Endometrium (tissue), 2 donors: ENCODE measurements at regions not wholly inside any gene's neighbourhood (a gene's known extent, or its start where the extent isn't known, plus 50 kb on each side); places are given as distances from the start of the nearest gene placed in this dataset.

Experiments used
- FAIRE-seq: peaks from 2 replicates; lab custom pipeline; 2012; peaks lifted over from hg19 to GRCh38; lab: Jason Lieb, UNC
- donor health status: control.
- donor health status: control.

GRCh38 chr13:76750126-76750525 lies 136.1 kb downstream of the KCTD12 start:
- no peak for FAIRE-seq

DNA sequence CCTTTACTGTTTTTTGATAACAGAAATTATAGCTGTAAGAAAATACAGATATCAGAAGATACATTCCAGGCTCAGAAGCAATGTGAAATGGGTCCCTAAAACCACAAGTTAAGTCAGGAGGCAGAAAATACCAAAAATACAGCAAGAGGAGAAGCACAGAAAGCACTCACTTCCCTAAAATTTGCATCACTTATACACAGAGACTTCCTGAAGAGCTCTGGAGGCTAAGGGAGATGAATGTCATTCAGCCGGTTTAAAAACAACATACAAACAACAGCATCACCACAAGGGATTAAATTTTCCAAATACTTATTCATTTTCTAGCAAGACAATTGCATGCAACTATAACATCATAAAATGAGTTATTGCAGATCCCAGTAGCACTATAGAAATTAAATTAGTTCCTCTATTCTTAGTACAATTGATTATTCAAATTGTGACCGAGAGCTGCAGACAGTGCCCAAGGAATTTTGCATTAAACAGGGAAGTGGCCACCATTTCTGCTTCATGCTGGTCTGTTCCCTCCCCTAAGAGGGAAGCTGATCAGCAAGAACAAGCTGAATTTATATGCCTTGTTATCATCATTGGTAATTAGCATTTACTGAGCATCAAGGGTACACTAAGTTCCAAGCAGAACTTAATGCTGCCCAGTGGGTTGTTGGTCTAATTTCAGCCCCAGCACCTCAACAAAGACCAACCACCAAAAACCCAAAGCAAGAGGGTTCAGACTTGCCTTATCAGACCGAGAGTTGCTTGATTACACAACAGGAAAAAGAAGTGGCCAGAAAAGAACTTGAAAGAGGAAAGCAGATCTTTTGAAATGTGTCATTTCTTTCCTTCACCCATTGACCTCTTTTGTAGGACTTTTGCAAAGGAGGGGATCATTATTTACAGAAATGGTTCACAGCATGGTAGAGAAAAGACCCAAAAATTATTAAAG lies 140.7 kb downstream of the KCTD12 start:
- no peak for FAIRE-seq

DNA sequence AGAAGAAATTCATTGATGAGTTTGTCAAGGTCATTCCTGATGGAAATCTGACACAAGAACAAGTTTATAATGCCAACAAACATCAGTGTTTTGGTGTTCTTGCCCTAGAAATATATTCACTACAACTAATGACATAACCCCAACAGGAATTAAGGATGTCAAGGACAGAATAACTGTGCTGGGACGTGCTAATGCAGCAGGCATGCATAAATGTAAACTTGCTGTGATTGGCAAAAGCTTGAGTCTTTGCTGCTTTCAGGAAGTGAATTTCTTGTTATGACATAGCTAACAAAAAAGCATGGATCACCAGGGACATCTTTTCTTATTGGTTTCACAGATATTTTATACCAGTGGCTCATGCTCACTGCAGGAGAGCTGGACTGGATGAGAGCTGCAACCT lies 144.6 kb downstream of the KCTD12 start:
- FAIRE-seq: no peak

GRCh38 chr13:76741046-76741445 lies 145.2 kb downstream of the KCTD12 start:
- no peak for FAIRE-seq

DNA sequence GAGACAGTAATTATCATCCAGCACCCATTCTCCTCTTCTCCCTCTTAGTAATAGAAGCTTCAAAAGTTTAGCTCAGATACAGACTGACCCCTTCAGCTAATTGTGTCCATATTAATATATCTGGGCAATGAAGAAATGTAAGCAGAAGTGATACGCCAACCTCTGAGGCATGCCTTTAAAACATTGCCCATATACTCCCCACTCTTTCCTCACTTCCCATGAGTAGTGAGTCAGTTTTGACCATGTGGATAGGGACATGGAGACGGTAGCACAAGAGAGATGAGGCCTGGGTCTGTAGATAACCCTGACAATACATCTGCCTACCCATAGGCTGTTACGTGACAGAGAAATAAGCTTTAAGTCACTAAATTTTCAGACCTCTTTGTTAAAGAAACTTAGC lies 147.6 kb downstream of the KCTD12 start:
- FAIRE-seq: no peak

- FAIRE-seq: no peak
Measured at GRCh38 chr13:76737526-76737925, 148.7 kb downstream of the KCTD12 start.

DNA sequence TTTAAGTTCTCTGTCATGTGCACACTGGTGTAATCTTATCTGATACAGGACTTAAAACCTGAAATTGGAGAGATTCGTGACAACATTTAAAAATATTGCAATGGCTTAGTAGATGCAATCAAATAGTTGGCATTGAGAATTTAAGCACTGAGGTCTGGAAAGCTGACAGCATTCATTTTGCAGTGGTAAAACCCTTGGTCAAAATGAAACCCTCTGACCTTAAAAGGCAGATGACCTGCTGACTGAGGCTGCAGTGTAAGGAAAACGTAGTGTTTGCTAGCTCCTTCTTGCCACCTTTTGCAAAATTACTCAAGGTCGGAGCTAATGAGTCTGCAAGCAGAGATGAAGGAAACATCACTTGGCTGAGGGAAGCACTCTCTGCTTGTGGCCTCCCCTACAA lies 150.6 kb downstream of the KCTD12 start:
- FAIRE-seq: no peak

- no peak for FAIRE-seq
Measured at GRCh38 chr13:76733671-76734070, 152.5 kb downstream of the KCTD12 start.

GRCh38 chr13:76732367-76732766 lies 153.8 kb downstream of the KCTD12 start:
- FAIRE-seq: no peak

- FAIRE-seq: no peak
Measured at GRCh38 chr13:76730220-76730619, 156.0 kb downstream of the KCTD12 start.

DNA sequence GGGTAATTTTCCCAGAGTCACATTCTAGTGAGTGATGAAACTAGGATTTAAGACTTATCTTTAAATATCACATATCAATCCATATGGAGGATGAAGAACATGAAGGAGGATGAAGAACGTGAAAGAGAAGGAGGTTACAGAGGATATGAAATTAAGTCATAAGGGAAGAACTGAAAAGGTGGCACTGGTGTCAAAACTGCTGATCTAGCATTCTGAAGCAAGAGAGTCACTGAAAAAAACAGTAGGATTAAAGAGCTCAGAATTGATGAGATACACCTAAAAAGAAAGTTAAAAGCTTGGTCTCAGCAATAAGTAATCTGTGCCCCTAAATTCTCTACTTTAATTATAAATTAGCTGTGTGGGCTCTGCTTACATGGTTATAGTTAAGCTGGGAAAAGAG lies 156.5 kb downstream of the KCTD12 start:
- no peak for FAIRE-seq

DNA sequence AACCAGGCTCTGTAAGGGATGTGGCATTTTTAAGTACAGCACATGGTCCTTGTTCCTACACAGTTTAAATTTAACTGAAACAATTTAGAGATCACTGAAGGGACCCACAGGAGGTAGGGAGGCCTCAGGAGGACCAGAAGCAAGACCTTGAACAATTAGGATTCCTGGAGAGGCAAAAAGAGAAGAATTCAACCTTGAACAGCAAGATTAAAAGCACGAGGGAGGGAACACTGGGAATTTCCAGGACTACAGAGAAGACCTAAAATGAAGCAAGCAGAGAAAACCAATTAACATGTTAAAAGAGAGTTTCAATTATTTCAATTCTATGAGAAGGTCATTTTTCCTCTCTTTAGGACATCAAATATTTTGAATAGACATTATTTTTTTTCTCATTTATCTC lies 160.3 kb downstream of the KCTD12 start:
- FAIRE-seq: no peak

GRCh38 chr13:76725211-76725610 lies 161.0 kb downstream of the KCTD12 start:
- peak; percentile 96 for FAIRE-seq

GRCh38 chr13:76724421-76724820 lies 161.8 kb downstream of the KCTD12 start:
- no peak for FAIRE-seq

- FAIRE-seq: no peak
Measured at GRCh38 chr13:76723551-76724232, 162.5 kb downstream of the KCTD12 start.

DNA sequence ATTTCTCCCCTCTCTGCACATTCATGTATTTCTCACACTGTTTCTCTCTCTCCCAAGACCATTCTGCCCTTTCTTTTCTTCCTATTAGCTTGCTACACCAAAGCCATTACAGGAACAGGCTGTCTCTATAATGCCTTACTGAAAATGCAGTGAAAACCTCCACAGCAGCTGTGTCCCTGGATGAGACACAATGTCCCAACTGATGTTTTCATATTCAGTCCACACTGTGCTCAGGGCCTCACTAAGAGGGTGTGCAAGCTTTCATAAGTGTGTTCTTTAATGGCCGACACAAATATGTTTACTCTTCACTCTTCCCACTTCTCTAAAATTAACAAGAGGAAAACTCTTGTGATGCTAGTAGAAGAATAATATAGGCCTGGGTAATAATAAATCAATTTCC lies 163.4 kb downstream of the KCTD12 start:
- FAIRE-seq: no peak

GRCh38 chr13:76720821-76721220 lies 165.4 kb downstream of the KCTD12 start:
- FAIRE-seq: no peak

DNA sequence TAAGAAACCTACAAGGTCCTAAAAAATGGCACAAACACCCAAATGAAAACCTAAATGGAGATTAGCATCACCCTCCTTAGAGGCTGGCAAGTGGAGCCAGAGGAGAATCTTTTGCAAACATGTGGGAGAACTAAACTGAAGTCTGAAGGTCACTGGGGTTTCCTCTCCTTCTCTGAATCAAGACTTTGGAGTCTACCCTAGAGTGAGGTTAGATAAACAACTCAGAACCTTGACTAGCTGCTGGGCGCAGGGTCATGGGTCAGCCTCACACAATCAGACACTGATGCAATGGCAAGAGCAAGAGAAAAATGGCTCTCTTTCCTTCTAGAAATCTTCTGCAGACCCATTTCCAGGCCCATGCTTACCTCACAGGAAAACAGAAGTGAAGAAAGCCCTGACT lies 165.8 kb downstream of the KCTD12 start:
- FAIRE-seq: no peak

DNA sequence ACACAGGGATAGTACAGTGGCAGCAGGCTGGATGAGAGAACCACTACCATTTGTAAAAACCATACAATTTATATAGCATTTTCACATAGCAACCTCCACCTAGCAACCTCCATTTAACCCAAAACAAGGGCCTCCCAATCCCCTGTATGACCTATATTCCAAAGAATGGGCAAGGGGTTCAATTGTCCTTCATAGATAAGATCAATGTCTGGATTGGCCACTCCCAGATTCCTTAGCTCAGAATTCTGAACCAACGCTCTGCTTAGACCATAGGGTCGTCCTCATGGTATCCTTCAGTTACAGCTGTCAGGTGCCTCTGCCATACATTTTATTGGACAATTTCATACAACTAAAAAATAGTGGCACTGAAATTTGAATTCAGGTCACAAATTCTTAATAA lies 166.2 kb downstream of the KCTD12 start:
- no peak for FAIRE-seq

DNA sequence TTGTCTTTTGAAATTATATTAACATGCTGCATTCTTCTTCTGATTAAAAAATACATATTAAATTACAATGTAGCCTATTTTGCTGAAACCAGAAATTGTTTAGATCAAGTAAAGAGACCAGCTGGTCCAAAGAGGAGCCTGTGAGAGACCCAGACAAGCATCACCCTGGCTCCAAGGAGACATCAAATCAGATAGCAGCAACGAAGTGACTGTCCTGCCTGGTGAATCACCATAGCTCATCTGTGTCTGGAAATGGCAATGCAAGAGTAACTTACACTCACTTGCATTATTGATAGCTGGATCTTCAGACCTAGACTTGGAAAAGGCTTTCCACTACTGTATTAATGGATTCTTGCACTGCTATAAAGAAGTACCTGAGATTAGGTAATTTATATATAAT lies 169.1 kb downstream of the KCTD12 start:
- FAIRE-seq: no peak

- FAIRE-seq: no peak
Measured at GRCh38 chr13:76715621-76716020, 170.6 kb downstream of the KCTD12 start.

DNA sequence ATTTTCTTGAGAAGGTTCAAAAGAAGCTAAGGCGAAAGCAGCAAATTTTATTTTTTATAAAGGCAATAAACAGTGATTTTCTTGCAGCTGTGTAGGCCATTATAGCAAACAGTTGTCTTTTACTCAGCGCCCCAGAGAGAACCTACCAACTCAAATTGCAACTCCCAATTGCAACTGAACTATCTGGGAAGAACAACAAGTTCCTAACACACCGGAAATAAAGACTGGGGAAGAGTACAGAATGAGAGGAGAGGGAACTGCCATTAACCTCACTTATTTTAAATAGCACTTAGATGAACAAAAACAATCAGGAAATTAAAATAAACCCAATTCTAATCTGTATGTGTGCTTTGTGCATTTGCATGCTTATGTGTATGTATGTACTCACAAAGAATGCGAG lies 171.1 kb downstream of the KCTD12 start:
- no peak for FAIRE-seq

- no peak for FAIRE-seq
Measured at GRCh38 chr13:76713280-76713679, 172.9 kb downstream of the KCTD12 start.
